ENCODE measurements at regions not wholly inside any gene's neighbourhood (a gene's known extent, or its start where the extent isn't known, plus 50 kb on each side); places are given as distances from the start of the nearest gene placed in this dataset.
"Not testable (repeated sequence)": the region's sequence is repeated elsewhere in the genome, so short reads cannot be mapped to it uniquely, and the experiment has no call there.

DNA sequence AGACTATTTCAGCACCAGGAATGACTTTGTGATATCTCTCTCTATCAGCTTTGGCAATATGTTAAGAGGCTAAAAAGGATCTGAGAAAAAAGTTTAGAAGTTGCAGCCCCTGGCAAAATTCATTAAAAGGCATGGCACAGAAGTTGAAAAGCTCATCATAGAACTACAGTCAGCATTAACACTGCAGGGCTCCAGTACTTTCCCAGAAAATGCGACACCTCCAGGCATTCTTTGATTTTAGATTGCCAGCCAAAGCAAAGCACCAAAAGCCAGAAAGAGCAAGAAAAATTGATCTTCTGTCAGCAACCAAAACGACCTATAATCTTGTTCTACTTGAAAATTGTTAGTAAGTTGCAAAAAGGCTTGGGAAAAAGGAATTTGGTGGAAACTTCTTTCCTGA is 713.5 kb downstream of the FSCB start:
- DNase-seq: no peak

DNA sequence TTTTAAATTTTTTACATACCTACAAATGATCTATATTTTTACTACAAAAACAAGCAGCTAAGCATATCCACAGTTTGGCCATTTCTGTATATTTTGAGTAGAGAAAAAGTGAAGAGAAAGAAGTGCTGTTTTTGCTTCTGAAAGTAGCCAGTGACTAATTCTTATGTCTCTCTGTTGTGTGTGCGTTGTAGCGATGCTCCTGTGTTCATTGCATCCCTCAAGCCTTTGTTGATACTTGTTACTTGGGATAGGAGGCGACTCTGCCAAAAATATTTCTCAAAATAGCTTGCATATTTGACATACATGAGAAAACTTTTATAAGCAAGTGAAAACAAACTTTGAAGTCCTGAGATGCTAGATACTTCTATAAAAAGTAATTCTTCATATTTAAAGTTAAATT is 714.1 kb downstream of the FSCB start:
- DNase-seq: no peak

DNA sequence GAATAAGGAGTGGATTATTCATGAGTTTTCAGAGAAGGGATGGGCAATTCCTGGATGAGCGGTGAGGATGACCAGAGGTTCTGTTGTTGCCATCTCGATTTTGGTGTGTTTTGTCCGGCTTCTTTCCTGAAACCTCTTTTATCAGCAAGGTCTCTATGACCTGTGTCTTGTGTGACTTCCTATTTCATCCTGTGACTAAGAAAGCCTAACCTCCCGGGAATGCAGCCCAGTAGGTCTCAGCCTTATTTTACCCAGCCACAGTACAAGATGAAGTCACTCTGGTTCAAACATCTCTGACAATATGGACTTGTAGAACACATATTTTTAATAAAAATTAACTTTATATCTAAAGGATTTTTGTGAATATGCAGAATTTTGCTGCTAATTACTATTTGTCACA is 716.4 kb downstream of the FSCB start:
- no peak for DNase-seq

DNA sequence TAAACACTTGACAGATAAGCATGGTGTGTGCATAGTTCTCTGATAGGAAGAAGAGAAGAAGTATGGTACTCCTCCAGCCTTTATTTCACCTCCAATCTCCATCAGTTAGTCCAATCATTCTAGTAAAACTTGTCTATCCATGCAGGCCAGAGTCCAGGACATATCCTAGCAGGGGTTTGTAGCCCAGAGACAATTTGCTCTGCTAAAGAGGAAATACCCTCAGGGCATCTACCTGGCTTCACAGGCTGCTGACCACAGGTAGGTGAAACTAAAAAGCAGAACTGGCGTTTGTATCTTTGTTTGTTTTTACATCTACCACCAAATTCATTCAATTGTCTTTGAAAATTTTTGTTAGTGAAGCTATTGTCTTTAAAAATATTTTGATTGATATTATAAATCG is 717.6 kb downstream of the FSCB start:
- DNase-seq: no peak

DNA sequence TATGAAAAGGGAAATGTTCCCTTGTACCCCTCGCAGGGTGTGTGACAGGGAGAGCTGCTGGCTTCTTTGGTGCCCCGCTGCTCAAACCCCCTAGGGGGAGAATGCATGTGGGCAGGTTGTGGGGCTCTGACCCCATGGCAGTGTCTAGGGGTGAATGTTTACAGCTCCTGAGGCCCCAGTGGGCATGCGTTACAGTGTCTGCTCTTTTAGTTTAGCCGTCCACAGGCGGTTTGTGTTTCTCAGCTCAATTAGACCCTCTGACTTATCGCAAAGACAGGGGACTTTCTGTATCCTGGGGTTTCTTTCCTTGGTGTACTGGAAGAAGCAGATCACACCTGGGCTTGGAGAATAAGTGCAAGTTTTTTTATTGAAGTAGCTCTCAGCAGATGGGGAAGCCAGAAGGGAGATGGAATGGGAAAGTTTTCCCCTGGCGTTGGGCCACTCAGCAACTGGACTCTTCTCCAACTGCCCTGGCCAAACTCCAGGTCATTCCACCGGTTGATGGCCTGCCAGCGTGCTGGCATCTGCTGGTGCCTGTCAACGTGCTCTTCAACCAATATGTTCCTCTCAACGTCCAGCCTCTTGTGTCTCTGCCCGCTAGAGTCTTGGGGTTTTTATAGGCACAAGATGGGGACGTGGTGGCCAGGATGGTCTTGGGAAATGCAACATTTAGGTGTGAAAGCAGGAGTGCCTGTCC is 720.9 kb downstream of the FSCB start:
- no peak for DNase-seq

DNA sequence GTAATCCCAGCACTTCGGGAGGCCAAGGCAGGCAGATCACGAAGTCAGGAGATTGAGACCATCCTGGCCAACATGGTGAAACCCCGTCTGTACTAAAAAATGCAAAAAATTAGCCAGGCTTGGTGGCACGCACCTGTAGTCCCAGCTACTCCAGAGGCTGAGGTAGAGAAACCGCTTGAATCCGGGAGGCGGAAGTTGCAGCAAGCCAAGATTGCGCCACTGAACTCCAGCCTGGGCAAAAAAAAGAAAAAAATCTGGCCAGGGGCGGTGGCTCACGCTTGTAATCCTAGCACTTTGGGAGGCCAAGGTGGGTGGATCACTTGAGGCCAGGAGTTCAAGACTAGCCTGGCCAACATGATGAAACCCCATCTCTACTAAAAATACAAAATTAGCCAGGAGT is 722.7 kb downstream of the FSCB start:
- not testable (repeated sequence) for DNase-seq

DNA sequence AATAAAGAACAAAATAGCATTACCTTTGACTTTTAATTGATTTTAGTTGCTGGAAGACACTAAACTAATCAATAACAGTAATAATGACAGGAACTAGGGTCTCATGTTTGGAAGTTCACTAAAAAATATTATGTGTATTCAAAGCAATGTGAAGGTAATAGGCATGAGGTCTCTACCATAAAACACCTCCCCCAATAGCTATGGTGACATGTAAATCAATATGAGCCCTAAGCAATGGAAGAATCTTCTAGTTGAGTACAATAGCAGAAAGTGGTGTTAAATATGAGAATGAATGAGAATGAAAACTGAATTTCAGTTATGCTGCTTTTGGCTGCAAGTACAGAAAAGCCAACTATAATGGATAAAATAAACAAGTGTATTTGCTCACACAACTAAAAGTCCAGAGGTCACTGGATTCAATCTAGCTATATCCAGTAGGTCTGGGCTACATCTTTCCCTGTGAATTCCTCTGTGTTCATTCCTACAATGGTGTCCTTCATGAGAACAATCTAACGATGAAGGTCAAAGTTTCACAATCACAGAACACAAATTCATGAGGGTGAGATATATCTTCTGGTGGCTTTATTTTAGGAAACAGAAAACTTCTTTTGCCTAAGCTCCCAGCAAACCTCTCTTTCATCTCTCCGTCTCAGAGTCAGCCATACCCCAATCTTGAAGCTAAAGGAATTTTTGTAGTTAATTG is 728.0 kb downstream of the FSCB start:
- no peak for DNase-seq

DNA sequence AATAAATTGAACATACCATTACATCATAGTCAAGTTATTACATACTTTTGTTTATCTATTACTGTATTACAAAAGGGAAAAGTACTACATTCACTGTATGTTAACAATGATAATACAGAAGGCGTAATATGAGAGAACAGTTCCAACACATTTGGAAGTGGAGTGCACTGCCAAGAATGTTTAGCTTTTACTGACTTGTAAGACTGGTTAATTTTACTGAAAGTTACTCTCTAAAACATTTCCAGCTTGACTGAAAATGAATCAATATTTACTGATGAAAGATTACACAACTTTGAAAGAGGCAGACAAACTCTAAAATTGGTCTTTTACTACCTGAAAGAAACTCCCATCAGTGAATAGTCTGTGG is 728.5 kb downstream of the FSCB start:
- no peak for DNase-seq

DNA sequence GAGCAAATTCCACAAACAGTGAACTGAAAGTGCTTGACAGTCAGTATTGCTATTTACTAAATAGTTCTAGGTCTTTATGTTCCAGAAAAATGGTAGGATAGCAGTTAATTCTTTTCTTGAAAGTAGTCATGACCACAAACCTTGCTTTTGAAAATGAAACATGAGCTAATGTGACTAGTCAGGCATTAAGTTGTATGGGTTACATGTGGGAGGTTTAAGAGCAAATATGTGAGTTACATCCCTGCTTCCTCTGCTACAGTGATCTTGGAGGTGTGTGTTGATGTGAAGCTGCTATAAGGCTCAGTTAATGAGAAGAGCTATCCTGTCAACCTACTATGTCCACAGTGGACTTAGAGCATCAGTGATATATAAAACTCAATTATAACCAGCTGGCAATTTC is 741.6 kb downstream of the FSCB start:
- DNase-seq: no peak

DNA sequence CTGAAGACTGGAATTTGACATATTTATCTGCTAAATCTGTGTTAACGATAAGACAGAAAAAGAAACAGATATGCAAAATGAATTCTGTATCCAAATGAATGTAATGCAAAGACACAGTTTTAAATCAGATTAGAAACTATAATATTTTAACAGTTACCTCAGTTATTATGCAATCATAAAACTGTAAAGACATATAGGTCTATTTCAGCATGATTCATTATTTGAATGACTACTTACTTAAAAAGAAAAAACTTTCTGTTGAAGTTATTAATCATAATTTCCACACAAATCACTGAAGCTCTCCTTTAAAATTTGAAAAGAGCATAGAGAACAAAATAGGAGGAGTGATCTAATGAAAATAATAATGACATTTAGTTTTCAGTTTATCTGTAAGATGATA is 742.6 kb downstream of the FSCB start:
- DNase-seq: no peak

DNA sequence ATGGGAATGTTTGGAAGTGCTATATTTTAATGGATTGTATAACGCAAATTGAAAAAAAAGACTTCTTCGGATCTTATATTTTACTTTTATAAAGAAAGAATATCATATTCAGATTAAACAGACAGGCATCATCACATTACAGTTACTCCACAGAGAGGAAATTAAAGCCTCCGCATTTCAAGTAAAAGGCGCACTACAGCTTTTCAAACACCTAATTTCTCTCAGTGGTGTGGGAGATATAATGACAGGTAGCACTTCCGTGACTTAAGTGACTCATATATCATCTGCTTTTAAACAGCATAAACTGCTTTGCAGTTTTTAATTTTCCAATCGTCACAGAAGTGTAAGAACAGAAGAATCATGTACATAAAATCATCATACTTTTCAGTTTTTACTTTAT is 751.4 kb downstream of the FSCB start:
- DNase-seq: no peak

DNA sequence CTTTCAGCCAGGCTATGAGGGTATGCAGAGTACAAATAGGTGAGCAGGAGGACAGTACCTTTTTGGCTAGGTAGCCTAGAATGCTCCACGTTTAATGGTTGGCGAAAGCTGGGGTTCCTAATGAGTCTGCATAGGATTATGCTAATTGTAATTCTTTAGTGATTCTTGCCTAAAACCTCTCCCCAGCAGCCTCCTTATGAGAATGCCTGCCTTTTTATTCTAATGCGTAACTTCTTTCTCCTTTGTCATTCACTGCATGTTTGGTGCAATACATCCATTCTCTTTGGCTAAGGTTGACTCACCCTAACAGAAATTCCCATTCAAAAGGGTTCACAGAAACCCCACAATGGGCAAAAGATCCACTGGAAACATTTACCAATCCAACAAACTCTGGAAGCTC is 752.2 kb downstream of the FSCB start:
- DNase-seq: no peak

DNA sequence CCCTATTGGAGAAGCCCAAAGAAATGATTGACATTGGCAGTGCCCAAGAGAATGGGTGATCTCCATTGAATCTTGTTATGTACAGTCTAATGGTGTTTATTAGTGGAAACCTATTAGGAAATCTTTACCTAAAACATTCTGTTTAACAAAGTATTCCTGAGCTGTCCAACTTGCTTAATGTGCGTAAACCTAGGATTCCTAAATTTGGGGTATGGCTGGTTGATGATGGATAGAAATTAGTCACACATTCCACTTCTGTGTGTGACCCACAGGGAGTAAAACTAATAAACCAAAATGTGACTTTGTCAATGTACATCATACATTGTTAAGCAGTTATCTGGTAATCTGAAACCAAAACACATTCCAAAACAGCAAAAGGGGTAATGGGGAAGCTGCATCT is 761.3 kb downstream of the FSCB start:
- DNase-seq: no peak

DNA sequence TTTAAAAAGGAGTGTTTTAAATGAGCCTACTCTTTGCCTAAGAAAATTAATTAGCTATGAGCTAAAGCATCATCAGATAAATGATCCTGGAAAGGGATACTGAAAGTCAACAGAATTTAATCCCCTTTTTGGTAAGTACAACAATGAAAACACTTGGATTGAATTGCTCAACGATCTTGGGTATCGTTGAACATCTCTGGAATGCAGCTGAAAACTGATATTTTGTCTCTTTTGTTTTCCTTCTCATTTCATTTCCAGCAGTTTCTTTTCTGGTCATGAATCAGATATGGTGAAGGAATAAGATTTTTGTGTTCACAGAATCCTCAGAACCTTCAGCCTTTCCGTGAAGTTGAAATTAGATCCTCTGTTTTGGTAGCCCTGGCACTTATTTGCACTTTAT is 771.2 kb downstream of the FSCB start:
- DNase-seq: no peak

DNA sequence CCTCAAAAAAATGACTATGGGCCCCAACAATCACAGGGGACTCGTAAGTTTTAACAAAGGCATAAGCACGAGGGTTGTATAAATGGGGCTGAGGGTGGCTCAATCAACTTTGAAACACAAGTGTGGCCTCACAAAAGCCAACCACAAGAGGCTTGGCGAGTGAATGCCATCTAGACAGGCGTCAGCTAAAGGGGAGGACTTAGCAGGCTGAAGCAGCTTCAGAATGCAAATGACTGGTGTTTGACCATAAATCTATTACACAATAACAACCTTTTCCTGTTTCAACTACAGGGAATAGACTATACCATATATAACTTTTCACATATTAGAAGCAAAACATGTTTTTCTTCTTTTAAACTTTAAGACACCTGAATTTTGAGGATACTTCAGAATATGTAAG is 777.9 kb downstream of the FSCB start:
- DNase-seq: no peak

DNA sequence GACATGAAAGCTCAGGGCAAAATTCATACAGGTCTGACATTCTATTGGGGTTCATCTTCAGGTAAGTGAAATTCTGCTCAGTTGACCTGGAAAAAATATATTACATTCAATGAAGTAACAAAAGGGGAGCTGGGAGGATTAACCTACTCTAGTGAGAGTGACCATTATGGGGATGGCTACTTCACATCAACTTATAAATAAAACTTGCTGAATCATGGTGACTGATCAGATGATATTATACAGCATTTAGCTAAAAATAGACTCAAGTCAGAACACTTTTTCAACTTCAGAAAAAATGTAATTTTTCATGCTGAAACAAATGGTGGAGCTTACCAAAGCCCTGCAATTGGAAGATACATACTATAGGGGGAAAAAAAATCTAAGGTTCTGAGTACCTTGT is 800.2 kb downstream of the FSCB start:
- no peak for DNase-seq

DNA sequence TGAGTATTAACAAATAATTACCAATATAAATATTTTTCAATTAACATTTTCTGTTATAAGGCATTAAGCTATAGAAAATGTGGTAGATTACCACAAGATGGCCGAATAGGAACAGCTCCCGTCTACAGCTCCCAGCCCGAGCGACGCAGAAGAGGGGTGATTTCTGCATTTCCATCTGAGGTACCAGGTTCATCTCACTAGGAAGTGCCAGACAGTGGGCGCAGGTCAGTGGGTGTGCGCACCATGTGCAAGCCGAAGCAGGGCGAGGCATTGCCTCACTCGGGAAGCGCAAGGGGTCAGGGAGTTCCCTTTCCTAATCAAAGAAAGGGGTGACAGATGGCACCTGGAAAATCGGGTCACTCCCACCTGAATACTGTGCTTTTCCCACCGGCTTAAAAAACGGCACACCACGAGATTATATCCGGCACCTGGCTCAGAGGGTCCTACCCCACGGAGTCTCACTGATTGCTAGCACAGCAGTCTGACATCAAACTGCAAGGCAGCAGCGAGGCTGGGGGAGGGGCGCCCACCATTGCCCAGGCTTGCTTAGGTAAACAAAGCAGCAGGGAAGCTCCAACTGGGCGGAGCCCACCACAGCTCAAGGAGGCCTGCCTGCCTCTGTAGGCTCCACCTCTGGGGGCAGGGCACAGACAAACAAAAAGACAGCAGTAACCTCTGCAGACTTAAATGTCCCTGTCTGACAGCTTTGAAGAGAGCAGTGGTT is 808.4 kb downstream of the FSCB start:
- DNase-seq: not testable (repeated sequence)

DNA sequence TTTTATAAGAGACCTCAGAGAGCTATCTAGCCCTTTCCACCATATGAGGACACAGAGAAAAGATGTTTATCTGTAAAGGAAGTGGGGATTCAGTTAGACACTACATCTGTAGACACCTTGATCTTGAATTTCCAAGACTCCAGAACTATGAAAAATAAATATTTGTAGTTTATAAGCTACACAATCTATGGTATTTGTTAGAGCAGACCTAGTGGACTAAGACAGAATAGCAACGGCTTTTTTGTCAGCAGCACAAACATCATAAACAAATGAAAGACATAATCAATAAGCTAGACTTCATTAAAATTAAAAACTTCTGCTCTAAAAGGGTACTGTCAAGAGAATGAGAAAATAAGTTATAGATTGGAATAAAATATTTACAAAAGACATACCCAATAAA is 810.1 kb downstream of the FSCB start:
- no peak for DNase-seq

DNA sequence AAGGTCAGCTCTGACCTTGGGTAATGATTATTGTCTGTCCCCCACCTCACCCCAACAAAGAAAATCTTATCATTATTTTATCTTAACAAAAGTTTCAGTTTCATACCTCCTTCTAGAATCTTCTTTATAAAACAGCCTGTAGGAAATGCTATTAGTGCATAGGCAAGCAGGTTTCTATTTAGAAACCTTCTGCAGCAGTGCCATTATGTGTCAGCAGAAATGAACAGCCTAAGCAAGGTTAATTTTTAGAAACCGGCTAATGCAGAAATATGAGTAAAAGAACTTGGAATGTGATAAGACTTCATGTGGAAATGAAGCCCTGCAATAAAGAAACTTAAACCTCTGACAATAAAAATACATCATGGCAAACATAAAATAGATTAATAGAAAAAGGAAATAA is 814.4 kb downstream of the FSCB start:
- no peak for DNase-seq

DNA sequence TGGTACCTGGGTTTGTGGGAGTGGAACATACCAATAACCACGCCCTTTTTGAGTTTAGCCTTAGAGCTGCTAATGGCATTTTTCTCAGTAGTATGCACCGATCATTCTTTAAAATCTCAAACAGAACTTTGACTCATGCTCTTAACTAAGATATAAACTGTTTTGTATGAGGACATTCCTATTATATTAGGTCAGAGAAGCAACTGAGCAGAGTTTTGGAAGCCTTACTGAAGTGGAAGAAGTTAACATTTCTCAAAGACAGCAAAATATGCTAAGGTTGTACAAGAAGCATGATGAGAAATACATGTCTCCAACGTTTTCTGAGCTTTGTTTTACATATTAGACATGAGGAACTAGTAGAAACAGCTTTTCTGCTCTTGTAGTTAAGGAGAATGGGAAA is 819.2 kb downstream of the FSCB start:
- no peak for DNase-seq

DNA sequence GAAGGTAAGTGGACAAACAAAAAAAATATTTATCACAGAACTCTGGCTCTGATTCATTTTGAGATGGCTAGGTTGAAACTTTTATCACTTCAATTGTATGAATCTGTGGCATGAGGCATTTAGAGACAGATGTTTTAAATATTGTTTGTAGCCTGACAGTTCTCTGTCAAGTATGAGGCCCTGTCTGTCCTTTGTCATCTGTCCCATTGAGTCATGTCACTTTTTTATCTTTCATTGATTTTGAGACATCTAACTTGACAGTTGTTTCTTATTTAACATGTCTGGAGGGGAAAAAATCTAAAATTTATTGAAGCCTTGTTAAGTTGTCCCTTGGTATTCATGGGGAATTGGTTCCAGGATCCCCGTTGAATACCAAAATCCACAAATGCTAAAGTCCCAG is 829.5 kb downstream of the FSCB start:
- no peak for DNase-seq

DNA sequence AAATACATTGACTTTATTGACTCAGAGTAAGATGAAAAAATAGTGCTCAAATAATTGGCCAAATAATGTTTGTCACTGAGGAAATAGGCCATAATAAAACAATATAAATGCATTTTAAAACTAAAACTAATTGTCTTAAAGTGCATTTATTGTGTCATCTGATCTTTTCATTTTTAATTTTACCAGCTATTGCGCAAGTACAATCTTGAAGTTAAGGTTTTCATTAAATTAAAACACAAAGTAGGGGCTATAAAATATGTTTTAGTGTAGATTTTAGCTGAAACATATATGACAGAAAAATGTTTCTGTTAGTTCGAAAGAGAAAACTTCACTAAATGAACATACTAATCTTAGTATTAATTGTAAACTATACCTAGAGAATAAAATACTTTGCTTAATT is 832.8 kb downstream of the FSCB start:
- no peak for DNase-seq

DNA sequence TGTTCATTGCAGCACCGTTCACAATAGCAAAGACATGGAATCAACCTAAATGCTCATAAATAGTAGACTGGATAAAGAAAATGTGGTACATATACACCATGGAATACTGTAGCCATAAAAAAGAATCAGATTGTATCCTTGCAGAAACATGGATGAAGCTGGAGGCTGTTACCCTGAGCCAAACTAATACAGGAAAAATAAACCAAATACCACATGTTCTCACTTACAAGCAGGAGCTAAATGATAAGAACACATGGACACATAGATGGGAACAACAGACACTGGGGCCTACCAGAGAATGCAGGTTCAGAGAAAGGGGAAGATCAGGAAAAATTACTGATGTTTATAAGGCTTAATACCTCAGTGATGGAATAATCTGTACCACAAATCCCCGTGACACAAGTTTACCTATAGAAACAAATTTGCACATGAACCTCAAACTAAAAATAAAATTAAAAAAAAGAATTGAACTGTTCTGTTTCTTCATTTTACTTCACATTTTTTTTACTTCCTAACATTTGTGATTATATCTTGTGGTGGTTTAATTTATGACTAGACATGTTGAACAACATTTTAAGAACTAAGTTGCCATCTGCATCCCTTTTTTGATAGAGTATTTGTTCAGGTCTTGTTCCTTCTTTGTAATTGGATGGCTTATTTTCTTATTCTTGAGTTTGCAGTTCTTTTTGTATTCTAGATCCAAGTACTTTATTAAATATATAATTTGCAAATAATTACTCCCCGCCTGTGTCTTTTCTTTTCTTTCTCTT is 835.2 kb downstream of the FSCB start:
- DNase-seq: no peak

DNA sequence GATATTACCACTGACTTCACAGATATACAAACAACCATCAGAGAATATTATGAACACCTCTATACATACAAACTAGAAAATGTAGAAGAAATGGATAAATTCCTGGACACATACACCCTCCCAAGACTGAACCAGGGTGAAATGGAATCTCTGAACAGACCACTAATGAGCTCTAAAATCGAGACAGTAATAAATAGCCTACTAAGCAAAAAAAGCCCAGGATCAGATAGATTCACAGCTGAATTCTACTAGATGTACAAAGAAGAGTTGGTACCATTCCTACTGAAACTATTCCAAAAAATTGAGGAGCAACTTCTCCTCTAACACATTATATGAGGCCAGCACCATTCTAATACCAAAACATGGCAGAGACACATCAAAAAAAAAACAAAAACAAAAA is 837.7 kb downstream of the FSCB start:
- no peak for DNase-seq
